Keratinocyte (primary cell): ENCODE measurements at regions not wholly inside any gene's neighbourhood (a gene's known extent, or its start where the extent isn't known, plus 50 kb on each side); places are given as distances from the start of the nearest gene placed in this dataset.

Experiments used
- DNase-seq: peaks from one replicate; pipeline ENCODE4 v3.0.0-alpha.2; 2011; ENCODE audit warnings: low read depth, missing footprints, low spot score
- FAIRE-seq: peaks from 2 replicates; lab custom pipeline; 2011; peaks lifted over from hg19 to GRCh38; lab: Jason Lieb, UNC
- H2AFZ ChIP-seq: 2 replicates; pipeline ENCODE4 v1.6.0; 2012; ENCODE audit warnings: low read length, control low read depth, inconsistent platforms; ENCODE audit not compliant: control insufficient read depth
- H3K27ac ChIP-seq: 2 replicates; pipeline ENCODE4 v1.5.1; 2011; ENCODE audit warnings: low read length; ENCODE audit not compliant: control insufficient read depth, insufficient read depth
- H3K27me3 ChIP-seq: 3 replicates; pipeline ENCODE4 v1.6.0; 2011; ENCODE audit warnings: low read length; ENCODE audit not compliant: control insufficient read depth, insufficient read depth; ENCODE audit errors: extremely low read depth
- H3K36me3 ChIP-seq, 2 experiments: 2 replicates in 1 of 2; 3 replicates in 1 of 2; pipeline ENCODE4 v1.5.1; 2011; ENCODE audit warnings: low read length in 2 of 2, mild to moderate bottlenecking in 1 of 2; ENCODE audit not compliant: control insufficient read depth in 2 of 2, insufficient read depth in 2 of 2; ENCODE audit errors: extremely low read depth in 1 of 2
- H3K4me1 ChIP-seq: 3 replicates; pipeline ENCODE4 v1.5.1; 2011; ENCODE audit warnings: low read length; ENCODE audit not compliant: control insufficient read depth, insufficient read depth; ENCODE audit errors: extremely low read depth
- H3K4me2 ChIP-seq: 3 replicates; pipeline ENCODE4 v1.6.0; 2011; ENCODE audit warnings: low read depth, low read length; ENCODE audit not compliant: control insufficient read depth, insufficient read depth; ENCODE audit errors: extremely low read depth
- H3K4me3 ChIP-seq, 3 experiments: fragments of 200-600 bp in 1 of 3; sonication (generic) in 1 of 3; 2 replicates in 2 of 3; 3 replicates in 1 of 3; pipeline ENCODE4 v1.5.1; 2011 to 2016; ENCODE audit warnings: low read length in 3 of 3, mild to moderate bottlenecking in 3 of 3, control low read depth in 2 of 3, inconsistent platforms in 1 of 3, low read depth in 1 of 3, mixed read lengths in 1 of 3, mixed run types in 1 of 3, moderate library complexity in 1 of 3; ENCODE audit not compliant: control insufficient read depth in 2 of 3, insufficient read depth in 2 of 3; ENCODE audit errors: extremely low read depth in 1 of 3
- H3K79me2 ChIP-seq: 2 replicates; pipeline ENCODE4 v1.6.0; 2012; ENCODE audit warnings: low read length; ENCODE audit not compliant: control insufficient read depth, insufficient read depth
- H3K9ac ChIP-seq: 3 replicates; pipeline ENCODE4 v1.6.0; 2011; ENCODE audit warnings: low read length; ENCODE audit not compliant: control insufficient read depth, insufficient read depth; ENCODE audit errors: extremely low read depth
- H3K9me1 ChIP-seq: 3 replicates; pipeline ENCODE4 v1.6.0; 2011; ENCODE audit warnings: low read length; ENCODE audit not compliant: control insufficient read depth, insufficient read depth; ENCODE audit errors: extremely low read depth
- H3K9me3 ChIP-seq: 2 replicates; pipeline ENCODE4 v1.5.1; 2012; ENCODE audit warnings: low read depth, low read length; ENCODE audit not compliant: control insufficient read depth
- H4K20me1 ChIP-seq: 3 replicates; pipeline ENCODE4 v1.6.0; 2011; ENCODE audit warnings: low read length; ENCODE audit not compliant: control insufficient read depth, insufficient read depth; ENCODE audit errors: extremely low read depth
- EZH2 ChIP-seq: IDR thresholded peaks from one replicate; pipeline ENCODE4 v1.6.1; 2012; ENCODE audit warnings: inconsistent platforms, mild to moderate bottlenecking, low read length, moderate library complexity
- dilution Hi-C: fragments of 300-500 bp; cut with MboI; formaldehyde crosslinking; loops from one replicate; pipeline ENCODE4 v1.7.0; 2020; ENCODE audit warnings: low sequenced_read_pairs; ENCODE audit not compliant: extremely low pct_ligation_motif_present
- TF ChIP-seq, protein P1 (sequence below), 3 experiments: IDR thresholded peaks in 1 of 3; conservative IDR thresholded peaks in 1 of 3; optimal IDR thresholded peaks in 1 of 3; 2 replicates in 2 of 3; 3 replicates in 1 of 3; pipeline versions ENCODE3 to v1.5.1; 2011; ENCODE audit warnings: low read length in 3 of 3, mild to moderate bottlenecking in 3 of 3, moderate library complexity in 2 of 3, control low read depth in 1 of 3, inconsistent platforms in 1 of 3; ENCODE audit not compliant: insufficient read depth in 2 of 3; ENCODE audit errors: extremely low read depth in 1 of 3

DNA sequence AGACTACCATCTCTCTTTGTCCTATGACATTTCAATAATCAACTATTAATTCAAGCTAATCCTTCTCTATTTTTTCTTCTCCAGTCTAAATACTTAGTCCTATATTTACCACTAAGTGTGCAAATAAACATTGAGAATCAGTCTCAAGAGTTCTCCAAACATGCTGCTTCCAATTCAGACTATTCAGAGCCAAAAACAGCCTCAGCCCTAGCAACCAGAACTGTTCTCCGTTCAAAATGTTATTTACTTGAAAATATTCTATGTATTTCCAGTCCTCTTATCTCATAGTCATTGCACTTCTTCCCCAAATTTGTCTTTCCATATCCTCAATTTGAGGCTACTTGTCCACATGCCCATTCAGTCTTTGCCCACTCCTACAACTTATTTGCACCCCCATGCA, 805.5 kb downstream of the IGSF11 start:
- H3K9me1 ChIP-seq = no peaks in the 10 kb centered on the region
- no peaks in the 10 kb centered on the region for H3K79me2 ChIP-seq
- no peak overlapping the region for H3K27ac ChIP-seq
- DNase-seq (no peak), FAIRE-seq (no peak)
- dilution Hi-C loops = no loop called here
- no peaks in the 10 kb centered on the region for H4K20me1 ChIP-seq
- no peaks in the 10 kb centered on the region for H3K9me3 ChIP-seq
- H3K9ac ChIP-seq = no peak overlapping the region
- no peak overlapping the region for H3K4me3 ChIP-seq
- no peak overlapping the region for H2AFZ ChIP-seq
- TF ChIP-seq, protein P1, sequence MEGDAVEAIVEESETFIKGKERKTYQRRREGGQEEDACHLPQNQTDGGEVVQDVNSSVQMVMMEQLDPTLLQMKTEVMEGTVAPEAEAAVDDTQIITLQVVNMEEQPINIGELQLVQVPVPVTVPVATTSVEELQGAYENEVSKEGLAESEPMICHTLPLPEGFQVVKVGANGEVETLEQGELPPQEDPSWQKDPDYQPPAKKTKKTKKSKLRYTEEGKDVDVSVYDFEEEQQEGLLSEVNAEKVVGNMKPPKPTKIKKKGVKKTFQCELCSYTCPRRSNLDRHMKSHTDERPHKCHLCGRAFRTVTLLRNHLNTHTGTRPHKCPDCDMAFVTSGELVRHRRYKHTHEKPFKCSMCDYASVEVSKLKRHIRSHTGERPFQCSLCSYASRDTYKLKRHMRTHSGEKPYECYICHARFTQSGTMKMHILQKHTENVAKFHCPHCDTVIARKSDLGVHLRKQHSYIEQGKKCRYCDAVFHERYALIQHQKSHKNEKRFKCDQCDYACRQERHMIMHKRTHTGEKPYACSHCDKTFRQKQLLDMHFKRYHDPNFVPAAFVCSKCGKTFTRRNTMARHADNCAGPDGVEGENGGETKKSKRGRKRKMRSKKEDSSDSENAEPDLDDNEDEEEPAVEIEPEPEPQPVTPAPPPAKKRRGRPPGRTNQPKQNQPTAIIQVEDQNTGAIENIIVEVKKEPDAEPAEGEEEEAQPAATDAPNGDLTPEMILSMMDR (optimal IDR thresholded peaks at IDR 0.05 in 1 of 3, IDR thresholded peaks at IDR 0.05 in 1 of 3, conservative IDR thresholded peaks at IDR 0.05 in 1 of 3; ENCODE audit: extremely low read depth in 1 of 3, insufficient read depth in 2 of 3, low read length in 3 of 3) = no peak
- no peak for TF ChIP-seq EZH2
- no peak overlapping the region for H3K4me2 ChIP-seq
- H3K36me3 ChIP-seq = no peaks in the 10 kb centered on the region
- no peaks in the 10 kb centered on the region for H3K4me1 ChIP-seq
- no peaks in the 10 kb centered on the region for H3K27me3 ChIP-seq

DNA sequence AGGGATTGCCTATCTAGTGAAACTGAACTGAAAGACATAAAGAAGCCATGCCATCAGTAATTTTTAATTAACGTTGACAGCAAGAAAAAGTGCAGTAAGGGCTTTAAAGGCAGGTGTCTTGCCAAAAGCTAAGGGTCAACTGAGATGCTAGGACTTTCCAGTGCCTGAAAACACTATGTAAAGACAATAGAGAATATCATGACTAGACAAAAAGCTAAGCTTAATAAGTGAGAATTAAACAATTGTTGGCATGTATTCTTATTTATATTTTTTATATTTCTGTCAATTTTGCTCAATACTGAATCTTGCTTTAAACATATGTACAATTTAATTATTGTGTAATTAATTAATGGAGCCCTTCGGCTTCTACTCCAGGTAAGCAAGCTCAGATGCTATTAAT, 803.1 kb downstream of the IGSF11 start:
- TF ChIP-seq, protein P1 (optimal IDR thresholded peaks at IDR 0.05 in 1 of 3, IDR thresholded peaks at IDR 0.05 in 1 of 3, conservative IDR thresholded peaks at IDR 0.05 in 1 of 3; ENCODE audit: extremely low read depth in 1 of 3, insufficient read depth in 2 of 3, low read length in 3 of 3) = no peak
- no peaks in the 10 kb centered on the region for H4K20me1 ChIP-seq
- DNase-seq (no peak), FAIRE-seq (no peak)
- no peaks in the 10 kb centered on the region for H3K36me3 ChIP-seq
- H3K4me3 ChIP-seq = no peak overlapping the region
- no peaks in the 10 kb centered on the region for H3K9me3 ChIP-seq
- H2AFZ ChIP-seq = no peak overlapping the region
- H3K4me1 ChIP-seq = no peaks in the 10 kb centered on the region
- no peak overlapping the region for H3K27ac ChIP-seq
- no peak overlapping the region for H3K9ac ChIP-seq
- H3K4me2 ChIP-seq = no peak overlapping the region
- H3K9me1 ChIP-seq = no peaks in the 10 kb centered on the region
- no peaks in the 10 kb centered on the region for H3K79me2 ChIP-seq
- dilution Hi-C loops = no loop called here
- no peaks in the 10 kb centered on the region for H3K27me3 ChIP-seq
